ENCODE measurements at regions not wholly inside any gene's neighbourhood (a gene's known extent, or its start where the extent isn't known, plus 50 kb on each side); places are given as distances from the start of the nearest gene placed in this dataset.

- DNase-seq = no peak
Measured at GRCh38 chr7:46391231-46392201, 470.4 kb upstream of the IGFBP3 start.

GRCh38 chr7:46390042-46390441 lies 469.0 kb upstream of the IGFBP3 start:
- no peak for DNase-seq

- no peak for DNase-seq
Measured at GRCh38 chr7:46389146-46389545, 468.1 kb upstream of the IGFBP3 start.

GRCh38 chr7:46387646-46388045 lies 466.6 kb upstream of the IGFBP3 start:
- no peak for DNase-seq

GRCh38 chr7:46386428-46387399 lies 465.6 kb upstream of the IGFBP3 start:
- no peak for DNase-seq

GRCh38 chr7:46385662-46386309 lies 464.7 kb upstream of the IGFBP3 start:
- DNase-seq = no peak

- no peak for DNase-seq
Measured at GRCh38 chr7:46383605-46384004, 462.5 kb upstream of the IGFBP3 start.

- DNase-seq = no peak
Measured at GRCh38 chr7:46369933-46370654, 449.0 kb upstream of the IGFBP3 start.

GRCh38 chr7:46368871-46369270 lies 447.8 kb upstream of the IGFBP3 start:
- no peak for DNase-seq

GRCh38 chr7:46366526-46366925 lies 445.5 kb upstream of the IGFBP3 start:
- DNase-seq = no peak

GRCh38 chr7:46363688-46364087 lies 442.6 kb upstream of the IGFBP3 start:
- DNase-seq = no peak

- DNase-seq = no peak
Measured at GRCh38 chr7:46360811-46361210, 439.7 kb upstream of the IGFBP3 start.

- no peak for DNase-seq
Measured at GRCh38 chr7:46360296-46360695, 439.2 kb upstream of the IGFBP3 start.

- DNase-seq = no peak
Measured at GRCh38 chr7:46357851-46358250, 436.8 kb upstream of the IGFBP3 start.

GRCh38 chr7:46357290-46357689 lies 436.2 kb upstream of the IGFBP3 start:
- DNase-seq = no peak

- DNase-seq = no peak
Measured at GRCh38 chr7:46356371-46356770, 435.3 kb upstream of the IGFBP3 start.

GRCh38 chr7:46355331-46355730 lies 434.3 kb upstream of the IGFBP3 start:
- no peak for DNase-seq

GRCh38 chr7:46352004-46352954 lies 431.2 kb upstream of the IGFBP3 start:
- DNase-seq = no peak

- DNase-seq = no peak
Measured at GRCh38 chr7:46349490-46349889, 428.4 kb upstream of the IGFBP3 start.

- DNase-seq = no peak
Measured at GRCh38 chr7:46344533-46344932, 423.5 kb upstream of the IGFBP3 start.

GRCh38 chr7:46343802-46344201 lies 422.7 kb upstream of the IGFBP3 start:
- no peak for DNase-seq

Data from cerebellar nuclear complex (tissue), 1 donor.